KG1 (cell line): ENCODE measurements at regions not wholly inside any gene's neighbourhood (a gene's known extent, or its start where the extent isn't known, plus 50 kb on each side); places are given as distances from the start of the nearest gene placed in this dataset.
"Not testable (repeated sequence)": the region's sequence is repeated elsewhere in the genome, so short reads cannot be mapped to it uniquely, and the experiment has no call there.

Source experiments
- DNase-seq: peaks from one replicate; lab custom pipeline; 2025; lab: John Stamatoyannopoulos, UW

GRCh38 chr6:140460267-140460666, 1085.8 kb upstream of the CITED2 start:
- no peak for DNase-seq

DNA sequence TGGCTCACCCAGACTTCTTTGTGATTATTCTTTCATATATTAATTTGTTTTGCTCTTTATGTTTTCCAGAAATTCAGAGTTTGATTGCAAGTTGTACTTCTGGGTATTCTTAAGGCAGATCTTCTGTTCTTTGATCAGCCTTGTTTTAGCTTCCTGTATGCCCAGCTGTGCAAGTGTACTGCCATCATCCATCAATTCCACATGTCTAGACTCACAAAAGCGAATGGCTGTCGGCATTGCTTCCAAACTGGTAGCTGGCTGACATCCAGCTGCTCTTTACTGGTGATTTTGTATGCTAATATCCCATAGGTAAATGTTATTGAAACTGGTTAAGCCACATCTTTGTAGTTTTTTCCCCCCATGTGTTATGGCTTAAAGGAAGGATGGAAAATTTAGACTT, 1084.8 kb upstream of the CITED2 start:
- DNase-seq, result no peak

- no peak for DNase-seq
Measured at GRCh38 chr6:140446241-140446640, 1071.8 kb upstream of the CITED2 start.

DNA sequence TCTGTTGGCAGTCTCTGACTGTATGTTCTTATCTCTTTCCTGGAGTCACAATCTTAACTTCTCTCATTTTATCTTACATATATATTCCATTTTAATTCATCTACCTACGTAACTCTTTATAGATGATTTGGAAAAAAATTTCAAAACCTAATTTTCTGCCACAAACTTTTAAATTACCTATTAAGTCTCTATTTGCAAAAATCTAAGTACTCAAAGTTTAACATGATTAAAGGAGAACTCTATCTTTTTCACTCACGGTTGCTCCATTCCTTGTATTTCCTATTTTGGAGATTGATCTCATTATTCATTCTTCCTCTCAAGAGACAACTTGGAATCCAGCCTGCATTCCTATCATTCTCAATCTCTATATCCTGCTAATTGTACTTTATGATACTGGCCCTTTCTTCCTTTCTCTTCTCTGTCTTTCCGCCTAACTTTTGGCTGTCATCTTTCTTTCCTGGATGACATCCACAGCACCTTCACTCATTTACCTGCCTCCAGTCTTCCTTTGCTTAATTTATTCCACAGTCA, 1071.1 kb upstream of the CITED2 start:
- DNase-seq, result no peak

DNA sequence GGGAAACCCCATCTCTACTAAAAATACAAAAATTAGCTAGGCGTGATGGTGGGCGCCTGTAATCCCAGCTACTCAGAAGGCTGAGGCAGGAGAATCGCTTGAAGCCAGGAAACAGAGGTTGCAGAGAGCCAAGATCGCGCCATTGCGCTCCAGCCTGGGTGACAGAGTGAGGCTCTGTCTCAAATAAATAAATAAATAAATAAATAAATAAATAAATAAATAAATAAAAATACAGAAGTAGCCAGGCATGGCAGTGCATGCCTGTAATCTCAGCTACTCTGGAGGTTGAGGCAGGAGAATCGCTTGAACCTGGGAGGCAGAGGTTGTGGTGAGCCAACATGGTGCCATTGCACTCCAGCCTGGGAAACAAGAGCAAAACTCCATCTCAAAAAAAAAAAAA, 1068.7 kb upstream of the CITED2 start:
- not testable (repeated sequence) for DNase-seq

GRCh38 chr6:140441256-140441655, 1066.8 kb upstream of the CITED2 start:
- no peak for DNase-seq

GRCh38 chr6:140440223-140440835, 1065.9 kb upstream of the CITED2 start:
- DNase-seq, result no peak

DNA sequence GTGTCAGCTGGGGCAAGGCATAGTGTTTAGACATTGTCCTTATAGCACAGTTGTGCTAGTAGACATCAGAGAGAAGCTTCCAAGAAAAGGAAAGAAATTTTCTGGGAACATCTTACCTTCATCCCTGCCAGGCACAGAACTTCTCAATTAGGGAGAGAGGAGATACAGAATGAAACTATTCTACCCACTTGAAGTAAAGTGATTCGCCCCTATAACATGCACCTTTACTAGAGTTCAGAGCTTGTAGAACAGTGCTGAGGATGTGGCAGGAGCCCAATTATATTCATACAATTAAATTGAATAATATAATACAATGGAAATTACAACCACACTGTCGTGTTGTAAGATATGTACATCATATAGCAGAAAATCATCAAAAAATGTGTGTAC, 1063.9 kb upstream of the CITED2 start:
- no peak for DNase-seq

DNA sequence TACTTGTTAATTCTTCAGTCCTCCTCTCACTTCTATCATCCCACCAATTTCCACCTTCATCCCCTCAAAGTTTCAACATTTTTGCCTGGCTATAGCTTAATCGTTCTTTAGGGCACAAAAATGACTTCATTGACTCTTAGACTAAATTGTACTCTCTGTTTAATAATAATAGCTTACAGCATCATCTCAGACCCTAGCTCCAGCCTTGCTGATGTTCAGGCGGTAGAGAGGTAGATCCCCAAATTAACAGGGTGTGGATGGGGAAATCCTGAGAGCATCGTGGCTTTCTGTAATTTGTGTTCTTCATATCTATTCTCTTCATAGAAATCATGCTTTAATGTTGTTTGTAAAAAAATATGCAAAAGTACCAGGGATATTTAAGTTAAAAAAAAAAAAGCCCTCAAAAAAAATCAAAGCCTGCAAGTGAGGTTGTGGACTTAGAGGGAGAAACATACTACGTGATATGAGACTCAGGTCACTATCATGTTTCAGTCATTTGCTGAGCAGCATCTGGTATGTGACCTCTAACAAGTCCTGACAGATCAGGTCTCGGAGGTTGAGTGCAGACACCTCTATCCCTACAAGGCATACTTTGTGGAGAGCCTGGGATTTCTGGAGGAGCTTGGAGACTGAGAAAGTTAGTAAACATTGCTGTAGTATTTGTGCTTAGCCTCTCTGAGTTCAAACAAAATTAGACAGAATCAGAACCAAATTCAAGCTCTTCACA, 1063.3 kb upstream of the CITED2 start:
- no peak for DNase-seq

DNA sequence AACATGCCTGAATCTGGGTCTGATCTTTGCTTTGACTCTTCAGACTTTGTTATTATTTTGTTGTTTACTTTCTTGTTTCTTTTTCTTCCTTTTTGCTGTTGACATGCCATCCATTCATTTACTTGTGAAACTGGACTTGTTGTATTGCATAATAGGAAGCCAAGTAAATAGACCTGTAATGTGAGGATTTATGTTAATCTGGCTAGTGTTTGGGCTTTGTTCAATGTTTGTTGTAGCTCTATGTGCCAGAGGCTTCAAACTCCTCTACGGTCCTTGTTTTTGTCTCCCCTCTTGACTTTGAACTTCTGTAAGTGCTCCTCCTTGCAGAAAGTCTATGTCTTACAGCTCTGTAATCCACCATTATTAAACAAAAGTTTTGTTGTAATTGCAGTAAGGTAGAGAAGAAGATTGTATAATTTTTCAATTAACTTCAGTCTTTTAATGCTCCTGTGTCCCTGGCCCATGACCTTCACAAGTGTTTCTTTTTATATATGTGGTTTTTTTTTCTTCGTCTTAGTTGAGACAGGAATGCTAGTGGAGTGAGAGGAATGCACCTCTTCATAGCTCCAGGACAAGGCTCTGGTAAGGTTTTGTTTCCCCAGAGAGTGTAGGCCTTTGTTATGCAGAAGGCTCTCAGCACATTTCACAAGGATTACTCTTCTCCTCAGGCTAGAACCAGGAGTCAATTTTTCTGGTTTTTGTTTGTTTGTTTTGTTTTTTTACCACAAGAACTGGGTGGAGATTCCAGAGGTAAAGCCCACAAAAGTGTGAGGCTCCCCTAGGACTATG, 1061.8 kb upstream of the CITED2 start:
- no peak for DNase-seq

DNA sequence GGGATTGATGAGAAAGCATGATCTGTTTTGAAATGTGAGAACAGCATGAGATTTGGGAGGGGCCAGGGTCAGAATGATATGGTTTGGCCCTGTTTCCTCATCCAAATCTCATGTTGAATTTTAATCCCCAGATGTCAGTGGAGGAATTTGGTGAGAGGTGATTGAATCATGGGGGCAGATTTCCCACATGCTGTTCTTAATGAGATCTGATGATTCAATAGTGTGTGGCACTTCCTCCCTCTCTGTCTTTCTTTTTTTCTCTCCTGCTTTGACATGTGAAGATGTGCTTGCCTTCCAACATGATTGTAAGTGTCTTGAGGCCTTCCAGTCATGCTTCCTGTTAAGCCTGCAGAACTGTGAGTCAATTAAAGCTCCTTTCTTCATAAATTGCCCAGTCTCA, 1060.3 kb upstream of the CITED2 start:
- DNase-seq, result no peak

DNA sequence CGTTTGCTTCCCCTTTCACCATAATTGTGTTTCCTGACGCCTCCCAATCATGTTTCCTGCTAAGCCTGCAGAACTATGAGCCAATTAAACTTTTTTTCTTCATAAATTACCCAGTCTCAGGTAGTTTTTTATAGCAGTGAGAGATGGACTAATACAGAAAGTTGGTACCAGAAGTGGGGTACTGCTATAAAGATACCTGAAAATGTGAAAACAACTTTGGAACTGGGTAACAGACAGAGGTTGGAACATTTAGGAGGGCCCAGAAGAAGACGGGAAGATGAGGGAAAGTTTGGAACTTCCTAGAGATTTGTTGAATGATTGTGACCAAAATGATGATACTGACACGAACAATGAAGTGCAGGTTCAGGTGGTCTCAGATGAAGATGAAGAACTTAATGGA, 1058.6 kb upstream of the CITED2 start:
- no peak for DNase-seq

GRCh38 chr6:140427842-140428241, 1053.4 kb upstream of the CITED2 start:
- no peak for DNase-seq

- no peak for DNase-seq
Measured at GRCh38 chr6:140414966-140415620, 1040.6 kb upstream of the CITED2 start.

DNA sequence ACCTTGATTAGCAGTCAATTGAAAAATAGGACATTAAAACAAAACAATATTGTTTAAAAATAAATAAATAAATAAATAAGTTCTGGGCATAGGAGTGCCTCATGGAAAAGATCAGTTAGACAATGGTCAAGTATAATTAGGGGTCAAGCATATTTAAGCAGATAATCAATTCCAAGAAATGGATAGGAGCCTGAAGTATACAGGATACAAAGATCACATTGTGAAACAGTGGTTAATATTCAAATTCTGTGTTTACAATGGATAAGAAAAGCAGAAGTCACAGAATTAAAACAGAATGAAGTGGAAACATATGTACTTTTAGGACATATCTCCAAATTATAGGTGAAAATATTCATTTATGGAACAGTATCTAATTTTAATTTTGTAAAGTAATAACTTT, 1028.6 kb upstream of the CITED2 start:
- DNase-seq, result no peak

GRCh38 chr6:140401761-140402160, 1027.3 kb upstream of the CITED2 start:
- DNase-seq, result no peak

- DNase-seq, result no peak
Measured at GRCh38 chr6:140398076-140398475, 1023.6 kb upstream of the CITED2 start.

DNA sequence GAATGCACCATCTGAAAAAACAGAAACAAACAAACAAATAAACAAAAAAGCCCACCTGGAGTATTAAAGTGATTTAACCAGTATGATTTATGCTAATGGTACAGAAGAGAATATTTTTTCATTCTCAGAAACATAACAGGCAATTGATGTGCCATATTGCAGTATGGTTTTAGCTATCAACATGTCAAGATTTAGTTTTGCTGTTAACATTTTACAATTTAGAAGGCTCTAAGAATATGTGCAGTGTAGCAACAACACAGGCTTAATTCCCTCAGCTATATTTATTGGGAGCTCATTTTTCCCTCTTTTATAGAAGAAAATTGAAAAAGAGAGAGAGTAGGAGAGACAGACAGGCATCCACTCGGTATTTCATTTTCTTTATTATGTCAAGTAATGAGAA, 1022.7 kb upstream of the CITED2 start:
- DNase-seq, result no peak

DNA sequence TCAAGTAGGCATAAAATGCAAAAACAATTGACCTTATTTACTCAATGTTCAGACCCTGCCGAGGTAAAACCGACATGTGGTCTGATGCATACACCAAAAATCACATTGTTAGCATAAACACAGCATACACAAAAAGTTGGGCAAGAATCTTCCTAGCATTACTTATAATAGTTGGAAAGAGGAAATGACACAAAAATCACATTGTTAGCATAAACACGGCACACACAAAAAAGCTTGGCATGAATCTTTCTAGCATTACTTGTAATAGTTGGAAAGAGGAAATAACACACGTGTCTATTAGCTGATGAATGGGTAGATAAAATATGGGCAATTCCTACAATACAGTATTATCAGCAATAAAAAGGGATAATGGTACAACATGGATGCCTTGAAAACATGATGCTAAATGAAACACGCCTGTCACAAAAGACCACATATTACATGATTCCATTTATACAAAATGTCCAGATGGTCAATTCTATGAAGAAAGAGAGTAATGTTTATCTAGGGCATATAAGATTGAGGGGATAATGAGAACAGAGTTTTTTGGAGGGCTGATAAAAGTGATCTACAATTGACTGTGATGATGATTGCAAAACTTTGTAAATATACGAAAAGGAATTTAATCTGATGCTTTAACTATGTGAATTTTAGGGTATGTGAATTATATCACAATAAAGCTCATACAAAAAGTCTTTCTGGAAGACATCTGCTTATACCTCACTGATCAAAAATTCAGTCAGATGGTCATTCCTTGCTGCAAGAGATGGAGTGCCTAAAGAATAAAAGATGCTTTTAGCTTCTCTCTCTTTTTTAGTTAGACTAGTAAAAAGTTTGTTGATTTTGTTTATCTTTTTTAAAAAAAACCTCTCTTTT, 1019.5 kb upstream of the CITED2 start:
- no peak for DNase-seq

- DNase-seq, result no peak
Measured at GRCh38 chr6:140388815-140389214, 1014.4 kb upstream of the CITED2 start.

GRCh38 chr6:140388192-140388802, 1013.8 kb upstream of the CITED2 start:
- no peak for DNase-seq
